HCT116 (cell line): ENCODE measurements at regions not wholly inside any gene's neighbourhood (a gene's known extent, or its start where the extent isn't known, plus 50 kb on each side); places are given as distances from the start of the nearest gene placed in this dataset.

ENCODE experiments used
- JUND ChIP-seq: IDR thresholded peaks from 2 replicates; pipeline ENCODE4 v1.6.1; 2012
- POLR2A ChIP-seq: IDR thresholded peaks from 2 replicates; pipeline ENCODE4 v1.7.0; 2011; ENCODE audit warnings: borderline replicate concordance; ENCODE audit not compliant: insufficient read depth, insufficient read length; ENCODE audit errors: extremely low read depth
- POLR2AphosphoS5 ChIP-seq: IDR thresholded peaks from 2 replicates; pipeline ENCODE4 v1.6.1; 2011; ENCODE audit warnings: mild to moderate bottlenecking, low read depth, low read length, moderate library complexity
- RAD21 ChIP-seq: IDR thresholded peaks from 2 replicates; pipeline ENCODE4 v1.6.1; 2012; ENCODE audit warnings: low read depth, mild to moderate bottlenecking
- SRF ChIP-seq: IDR thresholded peaks from 2 replicates; pipeline ENCODE4 v1.6.1; 2012; ENCODE audit warnings: low read depth
- TF ChIP-seq, protein P1 (sequence below): IDR thresholded peaks from 2 replicates; pipeline ENCODE4 v1.6.1; 2012
- TF ChIP-seq, protein P2 (sequence below), 3 experiments: fragments of 200-600 bp in 1 of 3; sonication (generic) in 1 of 3; IDR thresholded peaks in 2 of 3; conservative IDR thresholded peaks in 1 of 3; 2 replicates each; pipeline ENCODE4 v1.5.1; 2012 to 2017; ENCODE audit warnings: low read depth in 2 of 3, low read length in 2 of 3, antibody characterized with exemption in 1 of 3, borderline replicate concordance in 1 of 3, control low read depth in 1 of 3, mild to moderate bottlenecking in 1 of 3, mixed read lengths in 1 of 3, mixed run types in 1 of 3, moderate library complexity in 1 of 3; ENCODE audit not compliant: insufficient read depth in 1 of 3
- TF ChIP-seq, protein P3 (sequence below): IDR thresholded peaks from 2 replicates; pipeline ENCODE4 v1.6.1; 2012

DNA sequence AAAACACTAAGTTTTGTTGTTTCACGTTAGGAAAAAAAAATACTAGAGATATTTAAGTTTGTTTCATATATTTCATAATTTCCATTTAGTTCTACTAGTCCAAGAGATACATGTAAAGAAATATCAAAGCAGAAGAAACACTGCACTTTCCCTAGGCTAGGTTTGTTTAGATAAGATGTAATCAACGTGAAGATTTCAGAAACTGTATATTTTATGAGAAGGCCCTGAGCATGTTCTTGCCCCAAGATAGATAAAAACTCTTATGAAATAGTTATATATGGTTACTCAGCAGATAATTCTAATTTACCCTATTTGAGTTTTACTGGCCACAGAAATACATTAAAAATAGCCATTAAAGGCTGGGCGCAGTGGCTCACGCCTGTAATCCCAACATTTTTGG, 143.6 kb upstream of the CBLN2 start:
- TF ChIP-seq, protein P1, sequence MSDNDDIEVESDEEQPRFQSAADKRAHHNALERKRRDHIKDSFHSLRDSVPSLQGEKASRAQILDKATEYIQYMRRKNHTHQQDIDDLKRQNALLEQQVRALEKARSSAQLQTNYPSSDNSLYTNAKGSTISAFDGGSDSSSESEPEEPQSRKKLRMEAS, result no peak
- TF ChIP-seq RAD21 (no peak), SRF (no peak), POLR2A (no peak), POLR2AphosphoS5 (no peak), JUND (no peak)
- TF ChIP-seq, protein P2, sequence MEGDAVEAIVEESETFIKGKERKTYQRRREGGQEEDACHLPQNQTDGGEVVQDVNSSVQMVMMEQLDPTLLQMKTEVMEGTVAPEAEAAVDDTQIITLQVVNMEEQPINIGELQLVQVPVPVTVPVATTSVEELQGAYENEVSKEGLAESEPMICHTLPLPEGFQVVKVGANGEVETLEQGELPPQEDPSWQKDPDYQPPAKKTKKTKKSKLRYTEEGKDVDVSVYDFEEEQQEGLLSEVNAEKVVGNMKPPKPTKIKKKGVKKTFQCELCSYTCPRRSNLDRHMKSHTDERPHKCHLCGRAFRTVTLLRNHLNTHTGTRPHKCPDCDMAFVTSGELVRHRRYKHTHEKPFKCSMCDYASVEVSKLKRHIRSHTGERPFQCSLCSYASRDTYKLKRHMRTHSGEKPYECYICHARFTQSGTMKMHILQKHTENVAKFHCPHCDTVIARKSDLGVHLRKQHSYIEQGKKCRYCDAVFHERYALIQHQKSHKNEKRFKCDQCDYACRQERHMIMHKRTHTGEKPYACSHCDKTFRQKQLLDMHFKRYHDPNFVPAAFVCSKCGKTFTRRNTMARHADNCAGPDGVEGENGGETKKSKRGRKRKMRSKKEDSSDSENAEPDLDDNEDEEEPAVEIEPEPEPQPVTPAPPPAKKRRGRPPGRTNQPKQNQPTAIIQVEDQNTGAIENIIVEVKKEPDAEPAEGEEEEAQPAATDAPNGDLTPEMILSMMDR (IDR thresholded peaks at IDR 0.05 in 2 of 3, conservative IDR thresholded peaks at IDR 0.05 in 1 of 3; ENCODE audit: borderline replicate concordance in 1 of 3, insufficient read depth in 1 of 3, low read depth in 2 of 3, low read length in 2 of 3), result no peak
- TF ChIP-seq, protein P3, sequence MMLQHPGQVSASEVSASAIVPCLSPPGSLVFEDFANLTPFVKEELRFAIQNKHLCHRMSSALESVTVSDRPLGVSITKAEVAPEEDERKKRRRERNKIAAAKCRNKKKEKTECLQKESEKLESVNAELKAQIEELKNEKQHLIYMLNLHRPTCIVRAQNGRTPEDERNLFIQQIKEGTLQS, result no peak
